Esophagus muscularis mucosa (tissue), 4 donors: ENCODE measurements at regions not wholly inside any gene's neighbourhood (a gene's known extent, or its start where the extent isn't known, plus 50 kb on each side); places are given as distances from the start of the nearest gene placed in this dataset.

Experiments
- DNase-seq: peaks from one replicate; pipeline ENCODE4 v3.0.0-alpha.2; 2017; ENCODE audit errors: extremely low spot score
- H3K27ac ChIP-seq, 4 donors: fragments of 200-600 bp; sonication (generic); replicated peaks in 1 of 4; 1 replicate in 3 of 4; 2 replicates in 1 of 4; pipeline ENCODE4 v1.5.1; 2016 to 2019; ENCODE audit warnings: mild to moderate bottlenecking in 1 of 4
- H3K27me3 ChIP-seq, 4 donors: fragments of 200-600 bp; sonication (generic); one replicate each; pipeline versions ENCODE4 v1.5.1 to v1.6.0; 2016 to 2019
- H3K36me3 ChIP-seq, 4 donors: fragments of 200-600 bp; sonication (generic); one replicate each; pipeline ENCODE4 v1.5.1; 2016 to 2019
- H3K4me1 ChIP-seq, 4 donors: fragments of 200-600 bp; sonication (generic); one replicate each; pipeline ENCODE4 v1.5.1; 2016 to 2019
- H3K4me3 ChIP-seq, 4 donors: fragments of 200-600 bp; sonication (generic); 1 replicate in 2 of 4; 2 replicates in 2 of 4; pipeline ENCODE4 v1.5.1; 2016 to 2019; ENCODE audit warnings: mild to moderate bottlenecking in 4 of 4, moderate library complexity in 1 of 4
- H3K9me3 ChIP-seq, 4 donors: fragments of 200-600 bp; sonication (generic); 1 replicate in 3 of 4; 2 replicates in 1 of 4; pipeline ENCODE4 v1.5.1; 2016 to 2019
- CTCF ChIP-seq, 3 experiments: fragments of 200-600 bp in 2 of 3; fragments of 450-650 bp in 1 of 3; sonication (generic) in 2 of 3; IDR thresholded peaks; one replicate each; pipeline ENCODE4 v1.5.1; 2017 to 2019; ENCODE audit warnings: antibody characterized with exemption in 3 of 3, mild to moderate bottlenecking in 2 of 3, moderate library complexity in 1 of 3
- EP300 ChIP-seq: sonication (generic); formaldehyde crosslinking; IDR thresholded peaks from one replicate; pipeline ENCODE4 v1.6.1; 2017; ENCODE audit warnings: antibody characterized with exemption
- POLR2A ChIP-seq: fragments of 450-650 bp; IDR thresholded peaks from one replicate; pipeline ENCODE4 v1.6.1; 2017; ENCODE audit warnings: antibody characterized with exemption, moderate library complexity, mild to moderate bottlenecking, low read depth
- POLR2AphosphoS5 ChIP-seq, 2 donors: sonication (generic); formaldehyde crosslinking; IDR thresholded peaks; one replicate each; pipeline ENCODE4 v1.6.1; 2017; ENCODE audit warnings: antibody characterized with exemption in 2 of 2
- WGBS: methylation state at CpG from one replicate; pipeline ENCODE4 v1.1.5; 2018; 5-methylcytosine and 5-hydroxymethylcytosine counted together
- intact Hi-C: fragments of 100-400 bp; cut with DNase I; formaldehyde crosslinking; loops from one replicate; pipeline ENCODE4 v1.15.1; 2023

DNA sequence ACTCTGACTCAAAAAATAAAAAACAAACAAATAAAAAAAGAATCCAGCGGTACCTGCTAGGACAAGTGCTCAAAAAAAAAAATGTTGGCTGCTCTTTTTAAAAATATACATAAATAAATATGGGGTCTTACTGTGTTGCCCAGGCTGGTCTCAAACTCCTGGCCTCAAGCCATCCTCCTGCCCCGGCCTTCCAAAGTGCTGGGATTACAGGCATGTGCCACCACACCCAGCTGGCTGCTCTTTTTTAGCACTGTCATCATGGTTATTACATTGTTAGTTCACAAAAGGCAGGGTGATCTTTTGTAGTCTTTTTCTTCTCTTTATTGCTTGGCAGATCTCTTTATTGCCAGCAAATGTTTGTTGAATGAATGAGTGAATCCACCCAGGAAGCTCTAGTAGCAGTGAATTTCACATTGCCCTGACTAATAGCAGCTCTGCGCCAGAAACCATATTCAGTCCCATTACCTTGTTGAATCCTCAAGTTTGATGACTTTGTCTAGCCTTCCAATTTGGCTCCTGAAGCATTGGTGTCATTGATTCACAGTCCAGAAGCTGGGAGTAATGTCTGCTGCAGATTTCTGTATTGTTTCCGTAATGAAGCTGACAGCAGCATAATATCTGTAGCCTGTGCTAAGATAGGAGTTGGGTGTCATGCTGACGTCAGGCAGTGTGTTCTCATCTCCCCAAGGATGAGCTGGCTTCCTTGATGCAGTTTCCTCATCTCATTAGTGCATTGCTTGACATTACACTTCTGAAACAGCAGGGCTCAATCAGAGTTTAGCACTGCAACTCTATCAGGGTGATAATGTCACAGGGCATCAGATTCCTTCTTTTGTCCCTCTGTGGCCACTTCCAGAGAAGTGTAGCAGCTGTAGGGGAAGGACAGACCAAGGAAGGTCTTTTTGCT, 84.9 kb upstream of the TGM3 start:
- H3K4me1 ChIP-seq: peaks cover 13 to 14% (median 14%) of the 10 kb centered on the region in 4 donors
- no peak overlapping the region for H3K27ac ChIP-seq
- no peaks in the 10 kb centered on the region for H3K36me3 ChIP-seq
- no peak overlapping the region for H3K4me3 ChIP-seq
- intact Hi-C loops: no loop called here
- no peaks in the 10 kb centered on the region for H3K9me3 ChIP-seq
- 55% methylated on average over 5 of the region's 5 CpGs for WGBS
- H3K27me3 ChIP-seq: peaks cover 3 to 73% (median 7%) of the 10 kb centered on the region in 4 donors
- TF ChIP-seq EP300: no peak
- DNase-seq: no peak

DNA sequence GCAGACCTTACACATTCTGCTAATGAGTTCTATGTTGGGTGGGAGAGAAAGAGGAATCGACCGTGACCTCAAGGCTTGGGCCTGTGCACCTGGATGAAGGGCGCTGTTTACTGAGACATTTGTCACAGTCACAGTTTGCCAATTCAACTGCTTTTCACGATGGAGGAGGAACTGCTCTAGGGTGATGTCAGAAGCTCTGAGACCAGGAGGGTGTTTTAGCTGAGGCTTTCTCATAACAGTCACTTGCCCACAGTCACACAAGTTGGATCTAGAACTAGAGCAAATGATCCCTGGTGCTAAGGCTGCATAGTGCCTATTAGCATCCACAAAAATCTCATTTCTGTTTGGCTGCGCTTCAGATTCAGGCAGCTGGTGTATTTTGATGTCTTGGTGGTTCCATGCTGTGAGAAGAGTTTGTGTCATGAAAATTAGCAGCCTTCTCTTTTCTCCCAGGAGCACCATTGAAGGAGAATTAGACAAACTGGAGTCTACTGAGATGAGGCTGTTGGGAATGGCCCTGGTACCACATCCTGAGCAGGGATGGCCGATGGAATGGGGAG, 83.3 kb upstream of the TGM3 start:
- WGBS: 88% methylated on average over 6 of the region's 6 CpGs
- Histone ChIP-seq H3K4me1 (peaks cover 5% of the 10 kb centered on the region in 4 donors), H3K9me3 (no peaks in the 10 kb centered on the region), H3K27me3 (peaks cover 3 to 59% (median 3%) of the 10 kb centered on the region in 4 donors), H3K36me3 (no peaks in the 10 kb centered on the region), H3K4me3 (no peak overlapping the region), H3K27ac (no peak overlapping the region)
- TF ChIP-seq POLR2A: no peak
- TF ChIP-seq EP300: no peak
- no peak for TF ChIP-seq POLR2AphosphoS5 (IDR thresholded peaks at IDR 0.05)
- DNase-seq: no peak
- intact Hi-C loops: no loop called here

DNA sequence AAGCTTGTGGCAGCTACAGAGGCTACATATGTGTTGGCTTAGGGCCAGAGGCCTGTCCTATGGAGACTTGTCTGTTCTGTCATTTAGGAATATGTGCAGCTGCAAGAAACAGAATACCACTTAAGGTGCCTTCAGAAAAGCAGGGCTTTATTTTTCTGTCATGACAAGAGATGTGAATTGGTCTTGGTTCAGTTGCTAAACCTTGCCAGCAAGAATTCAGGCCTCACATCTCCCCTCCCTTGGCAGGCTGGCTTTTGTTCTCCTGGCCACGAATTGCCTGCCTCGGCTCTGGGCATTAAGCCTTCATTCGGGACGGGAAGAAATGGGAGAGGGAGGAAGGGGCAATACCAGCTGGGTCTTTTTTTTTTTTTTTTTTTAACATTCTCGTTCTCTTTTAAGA, 82.4 kb upstream of the TGM3 start:
- Histone ChIP-seq H3K4me3 (no peak overlapping the region), H3K27ac (no peak overlapping the region), H3K9me3 (no peaks in the 10 kb centered on the region), H3K36me3 (no peaks in the 10 kb centered on the region), H3K27me3 (peaks cover 0 to 51% (median 2%) of the 10 kb centered on the region in 4 donors), H3K4me1 (no peaks in the 10 kb centered on the region)
- 78% methylated on average over 5 of the region's 5 CpGs for WGBS
- intact Hi-C loops: no loop called here
- DNase-seq: no peak
- TF ChIP-seq POLR2AphosphoS5 (IDR thresholded peaks at IDR 0.05) (no peak), CTCF (IDR thresholded peaks at IDR 0.05) (no peak), POLR2A (no peak), EP300 (no peak)

GRCh38 chr20:2217857-2218539, 77.8 kb upstream of the TGM3 start:
- Histone ChIP-seq H3K9me3 (peaks cover 0 to 8% (median 2%) of the 10 kb centered on the region in 4 donors), H3K27ac (no peak overlapping the region), H3K4me1 (no peaks in the 10 kb centered on the region), H3K27me3 (peaks cover 0 to 9% (median 0%) of the 10 kb centered on the region in 4 donors), H3K36me3 (no peaks in the 10 kb centered on the region), H3K4me3 (no peak overlapping the region)
- DNase-seq: no peak
- WGBS: 73% methylated on average over 6 of the region's 6 CpGs
- intact Hi-C loops: no loop called here
- TF ChIP-seq CTCF (IDR thresholded peaks at IDR 0.05): no peak
- TF ChIP-seq EP300: no peak
- TF ChIP-seq POLR2A: no peak
- no peak for TF ChIP-seq POLR2AphosphoS5 (IDR thresholded peaks at IDR 0.05)

- Histone ChIP-seq H3K4me3 (no peak overlapping the region), H3K27ac (no peak overlapping the region), H3K9me3 (peaks cover 0 to 8% (median 2%) of the 10 kb centered on the region in 4 donors), H3K4me1 (no peaks in the 10 kb centered on the region), H3K36me3 (no peaks in the 10 kb centered on the region), H3K27me3 (peaks cover 0 to 4% (median 0%) of the 10 kb centered on the region in 4 donors)
- intact Hi-C loops: no loop called here
- TF ChIP-seq POLR2AphosphoS5 (IDR thresholded peaks at IDR 0.05): no peak
- TF ChIP-seq POLR2A: no peak
- no peak for TF ChIP-seq EP300
- no peak for TF ChIP-seq CTCF (IDR thresholded peaks at IDR 0.05)
- no peak for DNase-seq
- 79% methylated on average over 2 of the region's 2 CpGs for WGBS
Observed at GRCh38 chr20:2219481-2220006, 76.3 kb upstream of the TGM3 start.
